ENCODE measurements at regions not wholly inside any gene's neighbourhood (a gene's known extent, or its start where the extent isn't known, plus 50 kb on each side); places are given as distances from the start of the nearest gene placed in this dataset.

DNA sequence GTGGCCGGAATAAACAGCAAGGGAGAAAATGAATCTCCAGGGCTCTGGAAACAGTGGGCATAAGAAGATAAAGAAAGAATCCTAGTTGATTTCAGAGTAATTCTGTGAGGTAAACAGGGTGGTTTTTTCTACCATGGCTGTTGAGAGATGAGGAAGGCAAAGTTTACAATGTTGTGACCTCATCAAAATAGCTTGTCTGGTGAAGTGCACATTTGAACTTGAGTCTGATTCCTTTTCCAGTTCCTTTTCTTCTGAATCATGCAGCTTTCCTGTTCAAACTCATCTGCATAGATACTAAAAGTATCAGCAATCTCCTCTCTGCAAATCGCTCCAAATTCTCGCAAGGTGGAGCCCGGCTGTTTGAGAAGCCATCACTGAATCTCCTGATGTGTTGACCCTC, 161.7 kb downstream of the PLPP3 start:
- Histone ChIP-seq H3K9ac (ENCODE audit: low read depth in 1 of 2, low read length in 2 of 2) (no peak overlapping the region), H3K9me3 (ENCODE audit: control insufficient read depth in 1 of 2, low read length in 2 of 2) (no peaks in the 10 kb centered on the region), H3K27me3 (ENCODE audit: control insufficient read depth in 1 of 2, insufficient read depth in 2 of 2, low read length in 2 of 2) (no peaks in the 10 kb centered on the region), H3K4me3 (ENCODE audit: low read depth in 1 of 2, low read length in 2 of 2) (no peak overlapping the region), H3K36me3 (ENCODE audit: control insufficient read depth in 1 of 2, insufficient read depth in 2 of 2, low read length in 2 of 2) (no peaks in the 10 kb centered on the region), H3K27ac (ENCODE audit: low read depth, low read length) (no peak overlapping the region), H3K4me1 (ENCODE audit: control insufficient read depth in 1 of 2, insufficient read depth in 2 of 2, low read length in 2 of 2) (peaks cover 0 to 3% of the 10 kb centered on the region in 2 donors)

DNA sequence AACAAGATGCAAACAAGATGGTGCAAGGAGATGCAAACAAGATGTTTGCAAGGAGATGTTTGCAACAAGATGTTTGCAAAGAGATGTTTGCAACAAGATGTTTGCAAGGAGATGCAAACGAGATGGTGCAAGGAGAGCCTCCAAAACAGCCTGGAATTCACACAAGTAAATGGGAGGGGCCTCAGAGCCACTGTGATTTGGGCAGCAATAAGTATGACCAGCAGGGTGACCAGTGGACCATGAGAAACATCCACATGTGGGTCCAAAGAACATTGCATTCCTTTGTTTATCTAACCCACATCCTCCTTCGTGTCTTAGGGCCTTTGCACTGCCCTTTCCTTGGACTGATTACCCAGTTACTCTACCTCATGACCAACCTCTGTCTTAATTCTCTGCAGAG, 162.9 kb downstream of the PLPP3 start:
- Histone ChIP-seq H3K27ac (ENCODE audit: low read depth, low read length) (no peak overlapping the region), H3K9me3 (ENCODE audit: control insufficient read depth in 1 of 2, low read length in 2 of 2) (no peaks in the 10 kb centered on the region), H3K4me3 (ENCODE audit: low read depth in 1 of 2, low read length in 2 of 2) (no peak overlapping the region), H3K27me3 (ENCODE audit: control insufficient read depth in 1 of 2, insufficient read depth in 2 of 2, low read length in 2 of 2) (no peaks in the 10 kb centered on the region), H3K9ac (ENCODE audit: low read depth in 1 of 2, low read length in 2 of 2) (no peak overlapping the region), H3K36me3 (ENCODE audit: control insufficient read depth in 1 of 2, insufficient read depth in 2 of 2, low read length in 2 of 2) (no peaks in the 10 kb centered on the region), H3K4me1 (ENCODE audit: control insufficient read depth in 1 of 2, insufficient read depth in 2 of 2, low read length in 2 of 2) (peaks cover 0 to 3% of the 10 kb centered on the region in 2 donors)

DNA sequence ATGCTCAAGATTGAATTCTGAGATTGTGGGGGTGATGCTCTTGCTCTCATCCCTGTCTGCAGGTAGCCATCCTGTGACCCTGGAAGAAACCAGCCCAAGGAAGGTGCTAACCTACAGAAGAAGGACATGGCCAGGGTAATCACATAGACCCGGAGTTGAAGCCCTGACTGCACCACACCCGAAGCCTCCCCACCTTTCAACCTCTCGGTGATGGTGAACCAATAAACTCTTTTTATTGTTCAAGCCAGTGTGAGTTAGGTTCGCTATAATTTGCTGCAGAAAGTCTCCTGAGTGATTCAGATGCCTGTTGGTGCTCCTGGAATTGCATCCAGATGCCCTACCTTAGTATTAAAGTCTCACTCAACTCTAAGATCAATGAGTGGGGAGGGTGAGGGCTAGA, 163.6 kb downstream of the PLPP3 start:
- Histone ChIP-seq H3K36me3 (ENCODE audit: control insufficient read depth in 1 of 2, insufficient read depth in 2 of 2, low read length in 2 of 2) (no peaks in the 10 kb centered on the region), H3K27me3 (ENCODE audit: control insufficient read depth in 1 of 2, insufficient read depth in 2 of 2, low read length in 2 of 2) (no peaks in the 10 kb centered on the region), H3K9ac (ENCODE audit: low read depth in 1 of 2, low read length in 2 of 2) (no peak overlapping the region), H3K4me3 (ENCODE audit: low read depth in 1 of 2, low read length in 2 of 2) (no peak overlapping the region), H3K9me3 (ENCODE audit: control insufficient read depth in 1 of 2, low read length in 2 of 2) (no peaks in the 10 kb centered on the region), H3K27ac (ENCODE audit: low read depth, low read length) (no peak overlapping the region), H3K4me1 (ENCODE audit: control insufficient read depth in 1 of 2, insufficient read depth in 2 of 2, low read length in 2 of 2) (peaks cover 0 to 3% of the 10 kb centered on the region in 2 donors)

DNA sequence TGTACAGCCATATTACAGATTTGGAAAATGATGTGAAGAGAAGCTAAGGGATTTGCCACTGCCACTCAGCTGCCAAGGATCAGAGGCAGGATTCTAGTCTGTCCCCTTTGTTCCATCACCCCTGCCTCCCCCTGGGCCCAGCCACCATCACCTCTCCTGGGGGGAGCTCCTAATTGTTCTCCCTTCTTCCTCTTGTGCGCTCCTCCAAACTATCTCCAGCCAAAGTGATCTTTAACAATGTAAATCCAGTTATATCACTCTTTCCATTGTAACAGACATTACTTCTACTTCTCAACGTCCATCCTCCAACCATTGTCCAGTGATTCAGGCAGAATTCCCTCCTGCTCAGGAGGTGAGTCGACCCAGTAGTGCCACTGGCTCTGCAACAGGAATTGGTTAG, 164.1 kb downstream of the PLPP3 start:
- Histone ChIP-seq H3K36me3 (ENCODE audit: control insufficient read depth in 1 of 2, insufficient read depth in 2 of 2, low read length in 2 of 2) (no peaks in the 10 kb centered on the region), H3K9me3 (ENCODE audit: control insufficient read depth in 1 of 2, low read length in 2 of 2) (no peaks in the 10 kb centered on the region), H3K9ac (ENCODE audit: low read depth in 1 of 2, low read length in 2 of 2) (no peak overlapping the region), H3K4me1 (ENCODE audit: control insufficient read depth in 1 of 2, insufficient read depth in 2 of 2, low read length in 2 of 2) (peaks cover 0 to 3% of the 10 kb centered on the region in 2 donors), H3K27me3 (ENCODE audit: control insufficient read depth in 1 of 2, insufficient read depth in 2 of 2, low read length in 2 of 2) (no peaks in the 10 kb centered on the region), H3K4me3 (ENCODE audit: low read depth in 1 of 2, low read length in 2 of 2) (no peak overlapping the region), H3K27ac (ENCODE audit: low read depth, low read length) (no peak overlapping the region)

DNA sequence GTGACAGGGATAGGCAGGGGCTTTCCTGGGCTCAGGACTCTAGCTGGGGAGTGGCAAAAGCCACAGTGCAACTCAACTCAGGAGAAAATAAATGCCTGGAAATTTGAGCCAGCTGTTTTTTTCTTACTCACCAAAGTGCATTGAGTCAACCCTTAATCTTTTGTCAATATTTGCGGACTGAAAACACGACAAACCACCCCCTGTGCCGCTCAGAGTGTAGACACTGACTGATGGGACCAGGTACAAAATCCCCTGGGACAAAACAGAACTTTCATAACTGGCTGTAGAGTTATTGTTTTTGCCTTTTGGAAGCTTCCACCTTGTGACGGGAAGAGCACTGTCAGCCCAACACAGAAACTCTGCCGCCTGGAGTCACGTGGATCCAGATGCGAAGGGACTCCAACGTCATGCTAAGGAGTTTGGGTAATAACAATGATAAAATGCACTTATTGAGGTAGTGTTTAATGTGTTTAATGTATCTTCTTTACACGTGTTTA, 164.6 kb downstream of the PLPP3 start:
- H3K27me3 ChIP-seq (ENCODE audit: control insufficient read depth in 1 of 2, insufficient read depth in 2 of 2, low read length in 2 of 2) = no peaks in the 10 kb centered on the region
- H3K9ac ChIP-seq (ENCODE audit: low read depth in 1 of 2, low read length in 2 of 2) = no peak overlapping the region
- peaks cover 0 to 3% of the 10 kb centered on the region in 2 donors for H3K4me1 ChIP-seq (ENCODE audit: control insufficient read depth in 1 of 2, insufficient read depth in 2 of 2, low read length in 2 of 2)
- no peaks in the 10 kb centered on the region for H3K36me3 ChIP-seq (ENCODE audit: control insufficient read depth in 1 of 2, insufficient read depth in 2 of 2, low read length in 2 of 2)
- H3K9me3 ChIP-seq (ENCODE audit: control insufficient read depth in 1 of 2, low read length in 2 of 2) = no peaks in the 10 kb centered on the region
- H3K27ac ChIP-seq (ENCODE audit: low read depth, low read length) = no peak overlapping the region
- H3K4me3 ChIP-seq (ENCODE audit: low read depth in 1 of 2, low read length in 2 of 2) = no peak overlapping the region

DNA sequence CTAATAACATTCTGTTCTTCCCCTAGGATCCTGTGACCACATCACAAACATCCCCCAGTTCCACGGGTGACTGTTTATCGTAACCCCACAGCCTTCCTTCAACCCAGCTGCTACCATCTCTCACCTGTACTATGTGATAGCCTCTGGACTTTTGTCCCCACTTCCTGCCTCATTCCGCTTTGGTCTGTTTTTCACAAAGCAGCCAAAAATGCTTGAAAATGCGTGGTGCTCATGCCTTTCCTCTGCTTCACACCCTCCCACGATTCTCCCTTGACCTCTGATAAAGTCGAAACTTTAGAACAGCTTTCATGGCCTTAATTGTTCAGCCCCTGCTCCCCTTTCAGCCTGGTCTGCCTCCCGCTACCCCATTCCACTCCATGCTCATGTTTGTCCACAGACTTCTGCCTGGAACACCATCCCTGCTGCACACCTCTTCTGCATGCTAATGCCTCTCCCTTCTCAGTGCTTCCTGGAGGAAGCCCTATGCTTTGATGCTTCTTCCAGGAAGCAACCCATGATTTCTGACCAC, 165.6 kb downstream of the PLPP3 start:
- H3K9ac ChIP-seq (ENCODE audit: low read depth in 1 of 2, low read length in 2 of 2) = no peak overlapping the region
- H3K9me3 ChIP-seq (ENCODE audit: control insufficient read depth in 1 of 2, low read length in 2 of 2) = no peaks in the 10 kb centered on the region
- H3K36me3 ChIP-seq (ENCODE audit: control insufficient read depth in 1 of 2, insufficient read depth in 2 of 2, low read length in 2 of 2) = no peaks in the 10 kb centered on the region
- H3K4me1 ChIP-seq (ENCODE audit: control insufficient read depth in 1 of 2, insufficient read depth in 2 of 2, low read length in 2 of 2) = peaks cover 0 to 7% of the 10 kb centered on the region in 2 donors
- H3K27me3 ChIP-seq (ENCODE audit: control insufficient read depth in 1 of 2, insufficient read depth in 2 of 2, low read length in 2 of 2) = no peaks in the 10 kb centered on the region
- H3K27ac ChIP-seq (ENCODE audit: low read depth, low read length) = no peak overlapping the region
- H3K4me3 ChIP-seq (ENCODE audit: low read depth in 1 of 2, low read length in 2 of 2) = no peak overlapping the region

DNA sequence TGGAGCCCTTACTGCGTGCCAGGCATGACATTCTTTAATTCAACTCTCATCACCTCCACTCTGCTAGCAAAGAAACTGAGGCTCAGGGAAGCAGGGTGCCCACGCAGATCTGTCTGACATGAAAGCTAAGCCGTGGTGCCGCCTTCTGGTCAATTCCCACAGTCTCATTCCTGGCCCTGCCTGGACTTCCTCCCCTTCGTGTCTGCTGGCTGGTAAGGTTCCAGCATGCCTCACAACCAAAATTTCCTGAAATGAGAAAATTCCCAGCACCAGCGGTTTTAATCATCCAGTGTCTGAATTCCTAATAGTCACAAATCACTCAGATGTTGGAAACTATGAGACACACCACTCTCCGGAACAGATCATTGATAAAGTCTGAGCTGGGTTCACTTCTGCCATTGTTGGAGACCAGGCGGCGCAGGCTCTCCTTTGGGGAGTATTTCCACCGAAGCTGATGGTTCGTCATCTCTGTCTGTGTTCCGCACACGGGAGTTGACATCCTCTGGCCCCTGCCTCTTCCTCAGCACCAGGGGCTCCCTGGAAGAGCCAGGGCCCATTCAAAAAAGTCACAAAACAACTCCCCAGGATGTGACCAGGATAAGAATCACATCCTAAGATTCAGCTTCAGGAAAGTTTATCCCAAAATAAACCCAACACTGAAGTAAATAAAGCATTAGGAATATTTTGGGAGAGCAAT, 167.7 kb downstream of the PLPP3 start:
- no peaks in the 10 kb centered on the region for H3K36me3 ChIP-seq (ENCODE audit: control insufficient read depth in 1 of 2, insufficient read depth in 2 of 2, low read length in 2 of 2)
- H3K9ac ChIP-seq (ENCODE audit: low read depth in 1 of 2, low read length in 2 of 2) = no peak overlapping the region
- H3K27ac ChIP-seq (ENCODE audit: low read depth, low read length) = no peak overlapping the region

DNA sequence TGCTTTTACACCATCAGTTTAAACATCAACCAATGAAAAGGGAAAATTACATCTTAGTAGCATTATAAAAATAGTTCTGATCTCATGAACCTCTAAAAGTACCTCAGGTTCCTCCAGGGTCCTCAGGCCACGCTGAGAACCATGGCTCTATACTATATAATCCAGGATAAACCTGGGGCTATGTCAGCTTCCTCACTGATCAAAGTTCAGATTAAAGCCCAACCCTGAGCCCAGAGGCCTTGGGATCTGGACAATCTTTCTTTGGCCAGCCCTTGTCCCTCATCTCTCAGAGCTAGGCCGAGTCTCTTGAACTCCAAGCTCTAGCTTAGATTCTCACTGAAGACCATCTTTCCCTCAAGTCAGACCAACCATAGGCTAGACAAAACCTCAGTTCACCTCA, 168.3 kb downstream of the PLPP3 start:
- H3K4me3 ChIP-seq (ENCODE audit: low read depth in 1 of 2, low read length in 2 of 2) = no peak overlapping the region
- H3K36me3 ChIP-seq (ENCODE audit: control insufficient read depth in 1 of 2, insufficient read depth in 2 of 2, low read length in 2 of 2) = no peaks in the 10 kb centered on the region
- H3K27ac ChIP-seq (ENCODE audit: low read depth, low read length) = no peak overlapping the region
- no peaks in the 10 kb centered on the region for H3K9me3 ChIP-seq (ENCODE audit: control insufficient read depth in 1 of 2, low read length in 2 of 2)
- no peak overlapping the region for H3K9ac ChIP-seq (ENCODE audit: low read depth in 1 of 2, low read length in 2 of 2)
- H3K4me1 ChIP-seq (ENCODE audit: control insufficient read depth in 1 of 2, insufficient read depth in 2 of 2, low read length in 2 of 2) = peaks cover 0 to 7% of the 10 kb centered on the region in 2 donors
- H3K27me3 ChIP-seq (ENCODE audit: control insufficient read depth in 1 of 2, insufficient read depth in 2 of 2, low read length in 2 of 2) = no peaks in the 10 kb centered on the region

More for the DNA sequence above, 167.7 kb downstream of the PLPP3 start:
- no peaks in the 10 kb centered on the region for H3K9me3 ChIP-seq (ENCODE audit: control insufficient read depth in 1 of 2, low read length in 2 of 2)
- peaks cover 0 to 7% of the 10 kb centered on the region in 2 donors for H3K4me1 ChIP-seq (ENCODE audit: control insufficient read depth in 1 of 2, insufficient read depth in 2 of 2, low read length in 2 of 2)
- no peaks in the 10 kb centered on the region for H3K27me3 ChIP-seq (ENCODE audit: control insufficient read depth in 1 of 2, insufficient read depth in 2 of 2, low read length in 2 of 2)
- H3K4me3 ChIP-seq (ENCODE audit: low read depth in 1 of 2, low read length in 2 of 2) = no peak overlapping the region

DNA sequence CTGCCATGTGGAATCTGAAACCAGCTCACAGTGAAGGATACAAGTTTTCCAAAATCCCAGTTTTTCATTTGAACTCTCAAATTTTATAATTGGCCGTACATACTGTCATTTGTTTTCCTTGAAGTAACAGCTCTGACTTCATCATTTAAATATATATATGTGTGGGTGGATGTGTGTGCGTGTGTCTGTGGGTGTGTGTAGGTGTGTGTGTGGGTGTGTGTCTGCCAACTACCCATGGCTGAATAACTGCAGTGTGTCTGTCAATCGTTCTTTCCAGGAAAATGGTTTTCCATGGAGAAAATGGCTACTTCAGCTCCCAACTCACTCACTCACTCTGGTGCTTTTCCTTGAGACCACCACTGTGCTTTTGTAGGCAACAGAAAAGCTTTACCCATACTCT, 169.0 kb downstream of the PLPP3 start:
- Histone ChIP-seq H3K9ac (ENCODE audit: low read depth in 1 of 2, low read length in 2 of 2) (no peak overlapping the region), H3K27ac (ENCODE audit: low read depth, low read length) (no peak overlapping the region), H3K27me3 (ENCODE audit: control insufficient read depth in 1 of 2, insufficient read depth in 2 of 2, low read length in 2 of 2) (no peaks in the 10 kb centered on the region), H3K4me1 (ENCODE audit: control insufficient read depth in 1 of 2, insufficient read depth in 2 of 2, low read length in 2 of 2) (peaks cover 0 to 7% of the 10 kb centered on the region in 2 donors), H3K4me3 (ENCODE audit: low read depth in 1 of 2, low read length in 2 of 2) (no peak overlapping the region), H3K9me3 (ENCODE audit: control insufficient read depth in 1 of 2, low read length in 2 of 2) (no peaks in the 10 kb centered on the region), H3K36me3 (ENCODE audit: control insufficient read depth in 1 of 2, insufficient read depth in 2 of 2, low read length in 2 of 2) (no peaks in the 10 kb centered on the region)

DNA sequence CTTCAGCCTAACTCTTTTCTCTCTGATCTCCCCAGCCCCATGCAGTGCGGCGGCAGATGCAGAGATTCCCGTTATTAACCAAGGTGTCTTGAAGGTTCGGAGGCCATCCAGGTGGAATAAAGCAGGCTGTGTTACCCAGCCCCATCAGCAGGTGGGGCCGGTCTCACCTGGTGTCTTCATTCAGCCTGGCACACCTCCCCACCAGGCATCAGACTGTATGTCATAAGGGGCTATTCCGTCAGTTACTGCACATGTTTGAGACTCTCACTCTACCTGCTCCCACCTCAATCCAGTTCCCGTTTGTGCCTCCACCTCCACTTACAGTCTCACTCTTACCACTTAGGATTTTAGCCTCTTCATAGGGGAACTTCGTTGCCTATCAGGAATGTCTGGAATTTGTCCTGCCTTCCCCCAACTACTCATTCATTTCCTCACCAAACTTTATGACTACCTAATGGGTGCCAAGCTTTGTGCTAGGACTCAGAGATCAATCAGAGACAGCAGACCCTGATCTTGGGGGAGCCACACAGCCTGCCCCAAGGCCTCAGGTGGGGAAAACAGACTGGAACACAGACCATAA, 170.2 kb downstream of the PLPP3 start:
- H3K27ac ChIP-seq (ENCODE audit: low read depth, low read length) = no peak overlapping the region
- no peaks in the 10 kb centered on the region for H3K9me3 ChIP-seq (ENCODE audit: control insufficient read depth in 1 of 2, low read length in 2 of 2)
- peaks cover 0 to 4% of the 10 kb centered on the region in 2 donors for H3K4me1 ChIP-seq (ENCODE audit: control insufficient read depth in 1 of 2, insufficient read depth in 2 of 2, low read length in 2 of 2)
- no peaks in the 10 kb centered on the region for H3K36me3 ChIP-seq (ENCODE audit: control insufficient read depth in 1 of 2, insufficient read depth in 2 of 2, low read length in 2 of 2)
- no peaks in the 10 kb centered on the region for H3K27me3 ChIP-seq (ENCODE audit: control insufficient read depth in 1 of 2, insufficient read depth in 2 of 2, low read length in 2 of 2)
- no peak overlapping the region for H3K9ac ChIP-seq (ENCODE audit: low read depth in 1 of 2, low read length in 2 of 2)
- H3K4me3 ChIP-seq (ENCODE audit: low read depth in 1 of 2, low read length in 2 of 2) = no peak overlapping the region
